GM21737 (cell line): ENCODE measurements at regions not wholly inside any gene's neighbourhood (a gene's known extent, or its start where the extent isn't known, plus 50 kb on each side); places are given as distances from the start of the nearest gene placed in this dataset.
"Not testable (repeated sequence)": the region's sequence is repeated elsewhere in the genome, so short reads cannot be mapped to it uniquely, and the experiment has no call there.

Experiments used
- ATAC-seq: cut with Tn5 transposase; IDR thresholded peaks from one replicate; pipeline ENCODE4 v1.9.1; 2021; ENCODE audit warnings: mild to moderate bottlenecking, moderate library complexity; ENCODE audit not compliant: unreplicated experiment

GRCh38 chr2:7140306-7140705, 223.1 kb downstream of the RNF144A start:
- no peak for ATAC-seq

GRCh38 chr2:7145707-7146106, 228.5 kb downstream of the RNF144A start:
- ATAC-seq: no peak

GRCh38 chr2:7146151-7146550, 228.9 kb downstream of the RNF144A start:
- ATAC-seq: no peak

GRCh38 chr2:7154656-7155055, 237.4 kb downstream of the RNF144A start:
- ATAC-seq: no peak

GRCh38 chr2:7161501-7161900, 244.3 kb downstream of the RNF144A start:
- ATAC-seq: no peak

GRCh38 chr2:7165736-7166135, 248.5 kb downstream of the RNF144A start:
- no peak for ATAC-seq

- no peak for ATAC-seq
Observed at GRCh38 chr2:7167801-7168411, 250.7 kb downstream of the RNF144A start.

- ATAC-seq: no peak
Observed at GRCh38 chr2:7169593-7169992, 252.4 kb downstream of the RNF144A start.

GRCh38 chr2:7178996-7179395, 261.8 kb downstream of the RNF144A start:
- not testable (repeated sequence) for ATAC-seq

GRCh38 chr2:7180638-7181370, 263.6 kb downstream of the RNF144A start:
- no peak for ATAC-seq

- no peak for ATAC-seq
Observed at GRCh38 chr2:7182525-7182924, 265.3 kb downstream of the RNF144A start.

- no peak for ATAC-seq
Observed at GRCh38 chr2:7189106-7189505, 271.9 kb downstream of the RNF144A start.

- no peak for ATAC-seq
Observed at GRCh38 chr2:7190587-7191324, 273.5 kb downstream of the RNF144A start.

- ATAC-seq: no peak
Observed at GRCh38 chr2:7191932-7192331, 274.7 kb downstream of the RNF144A start.

GRCh38 chr2:7193457-7193856, 276.2 kb downstream of the RNF144A start:
- ATAC-seq: no peak

GRCh38 chr2:7194950-7195349, 277.7 kb downstream of the RNF144A start:
- ATAC-seq: no peak

- no peak for ATAC-seq
Observed at GRCh38 chr2:7196883-7197282, 279.7 kb downstream of the RNF144A start.

GRCh38 chr2:7201851-7202250, 284.6 kb downstream of the RNF144A start:
- no peak for ATAC-seq

GRCh38 chr2:7203056-7203467, 285.9 kb downstream of the RNF144A start:
- ATAC-seq: no peak

- no peak for ATAC-seq
Observed at GRCh38 chr2:7205151-7205830, 288.1 kb downstream of the RNF144A start.

- ATAC-seq: no peak
Observed at GRCh38 chr2:7206111-7206810, 289.0 kb downstream of the RNF144A start.
